ENCODE measurements at regions not wholly inside any gene's neighbourhood (a gene's known extent, or its start where the extent isn't known, plus 50 kb on each side); places are given as distances from the start of the nearest gene placed in this dataset.
A peak's percentile ranks its signal among the peaks of the same experiment; 100 is the strongest.

DNA sequence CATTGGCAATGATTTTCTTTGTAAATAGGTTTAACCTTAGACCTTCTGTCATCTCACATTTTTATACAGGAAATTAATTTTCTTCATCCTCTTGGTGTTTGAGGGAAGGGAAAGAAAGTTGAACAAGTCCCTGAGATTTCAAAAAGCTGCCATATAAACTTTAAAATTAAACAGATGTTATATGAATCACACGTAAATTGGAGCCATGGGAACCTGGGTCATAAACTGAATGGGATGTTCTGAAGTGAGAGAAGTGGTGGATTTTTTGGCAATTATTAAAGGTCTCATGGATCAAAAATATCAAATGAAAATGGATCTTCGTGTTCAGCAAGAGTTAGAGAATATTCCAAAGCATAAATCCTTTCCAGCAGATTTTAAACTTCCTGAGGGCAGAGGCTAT lies 242.2 kb downstream of the DMRT2 start:
- TF ChIP-seq, protein P1, sequence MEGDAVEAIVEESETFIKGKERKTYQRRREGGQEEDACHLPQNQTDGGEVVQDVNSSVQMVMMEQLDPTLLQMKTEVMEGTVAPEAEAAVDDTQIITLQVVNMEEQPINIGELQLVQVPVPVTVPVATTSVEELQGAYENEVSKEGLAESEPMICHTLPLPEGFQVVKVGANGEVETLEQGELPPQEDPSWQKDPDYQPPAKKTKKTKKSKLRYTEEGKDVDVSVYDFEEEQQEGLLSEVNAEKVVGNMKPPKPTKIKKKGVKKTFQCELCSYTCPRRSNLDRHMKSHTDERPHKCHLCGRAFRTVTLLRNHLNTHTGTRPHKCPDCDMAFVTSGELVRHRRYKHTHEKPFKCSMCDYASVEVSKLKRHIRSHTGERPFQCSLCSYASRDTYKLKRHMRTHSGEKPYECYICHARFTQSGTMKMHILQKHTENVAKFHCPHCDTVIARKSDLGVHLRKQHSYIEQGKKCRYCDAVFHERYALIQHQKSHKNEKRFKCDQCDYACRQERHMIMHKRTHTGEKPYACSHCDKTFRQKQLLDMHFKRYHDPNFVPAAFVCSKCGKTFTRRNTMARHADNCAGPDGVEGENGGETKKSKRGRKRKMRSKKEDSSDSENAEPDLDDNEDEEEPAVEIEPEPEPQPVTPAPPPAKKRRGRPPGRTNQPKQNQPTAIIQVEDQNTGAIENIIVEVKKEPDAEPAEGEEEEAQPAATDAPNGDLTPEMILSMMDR (IDR thresholded peaks at IDR 0.05; ENCODE audit: insufficient read depth, low read depth, low read length, missing control alignments) = no peak
- DNase-seq (ENCODE audit: low read depth) = no peak
- no peak overlapping the region for H3K4me3 ChIP-seq (ENCODE audit: low read length)

GRCh38 chr9:1294641-1295258 lies 244.6 kb downstream of the DMRT2 start:
- peak; percentile 9 for DNase-seq (ENCODE audit: low read depth)
- H3K4me3 ChIP-seq (ENCODE audit: low read length) = no peak overlapping the region
- TF ChIP-seq, protein P1 (IDR thresholded peaks at IDR 0.05; ENCODE audit: insufficient read depth, low read depth, low read length, missing control alignments) = no peak

DNA sequence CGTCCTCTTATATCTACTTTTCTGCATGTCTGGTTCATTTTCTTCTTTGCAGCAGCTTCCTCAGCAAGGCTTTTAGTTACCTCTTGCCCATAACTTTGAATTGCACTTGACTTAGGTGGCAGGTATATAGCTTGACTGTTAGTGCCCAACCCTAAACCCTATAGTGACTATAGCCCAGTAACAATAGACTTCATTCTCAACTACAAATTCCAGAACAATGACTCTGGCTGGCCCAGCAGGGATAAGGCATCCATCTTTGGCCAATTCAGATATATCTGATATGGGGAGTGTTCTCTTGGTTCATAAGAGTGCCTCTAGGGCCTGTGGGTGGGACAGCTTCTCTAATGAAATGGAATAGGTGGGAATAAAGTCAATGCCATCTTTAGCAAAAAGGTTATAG lies 246.2 kb downstream of the DMRT2 start:
- peak; percentile 40 for DNase-seq (ENCODE audit: low read depth)
- TF ChIP-seq, protein P1 (IDR thresholded peaks at IDR 0.05; ENCODE audit: insufficient read depth, low read depth, low read length, missing control alignments) = no peak
- no peak overlapping the region for H3K4me3 ChIP-seq (ENCODE audit: low read length)

DNA sequence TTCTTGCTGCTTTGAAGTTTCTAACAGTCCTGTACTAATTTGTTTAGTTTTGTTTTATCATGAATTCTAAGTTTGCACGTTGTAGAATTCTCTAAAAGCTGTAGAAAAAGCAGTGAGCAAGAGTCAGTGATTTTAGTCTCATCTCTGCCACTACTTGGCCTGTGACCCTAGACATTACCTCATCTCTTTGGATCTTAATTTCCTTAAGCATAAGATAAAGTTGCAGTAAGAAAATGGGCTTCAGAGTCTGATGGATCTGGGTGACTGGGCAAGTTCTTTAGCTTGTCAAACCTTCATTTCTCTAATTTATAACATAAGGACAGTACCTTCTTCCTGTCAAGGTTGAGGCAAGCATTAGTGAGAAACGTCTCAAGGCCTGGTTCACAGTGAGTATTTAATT lies 247.9 kb downstream of the DMRT2 start:
- TF ChIP-seq, protein P1 (IDR thresholded peaks at IDR 0.05; ENCODE audit: insufficient read depth, low read depth, low read length, missing control alignments) = no peak
- no peak overlapping the region for H3K4me3 ChIP-seq (ENCODE audit: low read length)
- no peak for DNase-seq (ENCODE audit: low read depth)

GRCh38 chr9:1300941-1301340 lies 250.8 kb downstream of the DMRT2 start:
- H3K4me3 ChIP-seq (ENCODE audit: low read length) = no peak overlapping the region
- TF ChIP-seq, protein P1 (IDR thresholded peaks at IDR 0.05; ENCODE audit: insufficient read depth, low read depth, low read length, missing control alignments) = no peak
- DNase-seq (ENCODE audit: low read depth) = no peak

DNA sequence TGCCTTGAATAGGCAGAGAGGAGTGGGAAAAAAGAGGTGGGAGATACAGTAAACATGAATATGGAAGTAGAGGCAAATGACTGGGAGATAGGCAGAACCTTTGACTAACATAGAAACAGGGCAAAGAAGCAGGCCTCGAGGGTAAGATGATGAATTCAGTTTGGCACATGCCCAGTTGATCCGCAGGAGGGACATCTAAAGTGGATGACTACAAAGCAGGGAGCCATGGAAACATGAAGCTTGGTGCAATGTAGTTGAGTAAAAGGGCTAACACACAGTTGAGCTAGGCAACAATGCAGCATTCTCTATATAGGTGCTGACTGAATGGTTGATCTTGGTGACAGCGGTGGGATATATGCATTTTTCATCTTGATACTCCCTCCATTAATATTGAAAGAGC lies 253.8 kb downstream of the DMRT2 start:
- TF ChIP-seq, protein P1 (IDR thresholded peaks at IDR 0.05; ENCODE audit: insufficient read depth, low read depth, low read length, missing control alignments) = no peak
- peak; percentile 56 for DNase-seq (ENCODE audit: low read depth)

DNA sequence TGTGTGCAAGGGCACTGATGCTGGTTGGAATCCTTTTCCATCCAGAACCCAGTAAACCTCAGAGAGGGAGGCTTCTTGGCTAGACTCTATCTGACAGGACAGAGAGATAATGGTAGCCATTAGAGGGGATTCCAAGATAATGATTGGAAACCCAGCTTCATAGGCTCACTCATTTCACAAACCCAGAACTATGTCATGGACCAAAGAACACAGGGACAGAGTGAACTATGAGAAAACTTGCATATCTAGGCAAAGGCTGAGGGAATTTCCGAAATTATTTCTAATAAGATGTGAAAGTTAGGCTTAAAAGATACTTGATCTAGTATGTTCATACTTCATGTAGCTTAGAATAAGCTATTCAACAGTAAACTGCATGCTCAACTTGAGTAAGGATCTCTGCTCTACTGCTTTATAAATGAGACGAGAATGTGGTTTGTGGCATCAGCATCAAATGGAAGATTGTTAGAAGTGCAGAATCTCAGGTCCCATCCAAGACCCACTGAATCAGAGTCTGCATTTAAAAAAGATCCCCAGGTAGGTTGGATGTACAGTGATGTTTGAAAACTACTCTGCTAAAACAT lies 261.4 kb downstream of the DMRT2 start:
- no peak overlapping the region for H3K4me3 ChIP-seq (ENCODE audit: low read length)
- no peak for DNase-seq (ENCODE audit: low read depth)

More for the DNA sequence above, 253.8 kb downstream of the DMRT2 start:
- H3K4me3 ChIP-seq (ENCODE audit: low read length) = no peak overlapping the region

More for the DNA sequence above, 261.4 kb downstream of the DMRT2 start:
- TF ChIP-seq, protein P1 (IDR thresholded peaks at IDR 0.05; ENCODE audit: insufficient read depth, low read depth, low read length, missing control alignments) = no peak
